ENCODE measurements at regions not wholly inside any gene's neighbourhood (a gene's known extent, or its start where the extent isn't known, plus 50 kb on each side); places are given as distances from the start of the nearest gene placed in this dataset.
"Not testable (repeated sequence)": the region's sequence is repeated elsewhere in the genome, so short reads cannot be mapped to it uniquely, and the experiment has no call there.

DNA sequence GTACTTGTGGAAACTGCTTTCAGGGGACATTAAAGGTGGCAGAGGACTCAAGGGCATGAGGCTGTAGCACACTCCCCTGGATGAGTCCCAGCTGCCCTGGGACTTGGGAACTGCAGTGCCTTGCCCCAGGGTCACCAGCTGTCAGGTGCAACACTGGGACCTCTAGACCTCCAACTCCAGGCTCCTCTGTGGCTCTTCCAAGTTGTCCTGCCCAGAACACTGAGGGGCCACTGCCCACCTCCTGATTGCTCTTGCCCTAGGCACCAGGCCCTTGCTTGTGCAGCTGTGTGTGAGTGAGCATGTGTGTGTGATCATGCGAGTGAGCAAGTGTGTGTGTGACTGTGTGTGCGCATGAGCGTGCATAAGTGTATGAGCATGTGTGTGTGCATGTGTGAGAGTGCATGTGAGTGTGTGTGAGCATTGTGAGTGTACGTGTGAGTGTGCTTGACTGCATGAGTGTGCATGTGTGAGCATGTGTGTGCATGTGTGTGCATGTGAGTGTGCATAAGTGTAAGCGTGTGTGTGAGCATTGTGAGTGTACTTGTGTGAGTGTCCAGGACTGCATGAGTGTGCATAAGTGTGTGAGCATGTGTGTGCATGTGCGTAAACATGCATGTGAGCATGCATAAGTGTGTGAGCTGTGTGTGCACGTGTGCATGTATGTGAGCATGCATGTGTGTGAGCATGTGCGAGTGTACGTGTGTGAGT is 301.5 kb downstream of the NDUFA10 start:
- DNase-seq, result no peak

DNA sequence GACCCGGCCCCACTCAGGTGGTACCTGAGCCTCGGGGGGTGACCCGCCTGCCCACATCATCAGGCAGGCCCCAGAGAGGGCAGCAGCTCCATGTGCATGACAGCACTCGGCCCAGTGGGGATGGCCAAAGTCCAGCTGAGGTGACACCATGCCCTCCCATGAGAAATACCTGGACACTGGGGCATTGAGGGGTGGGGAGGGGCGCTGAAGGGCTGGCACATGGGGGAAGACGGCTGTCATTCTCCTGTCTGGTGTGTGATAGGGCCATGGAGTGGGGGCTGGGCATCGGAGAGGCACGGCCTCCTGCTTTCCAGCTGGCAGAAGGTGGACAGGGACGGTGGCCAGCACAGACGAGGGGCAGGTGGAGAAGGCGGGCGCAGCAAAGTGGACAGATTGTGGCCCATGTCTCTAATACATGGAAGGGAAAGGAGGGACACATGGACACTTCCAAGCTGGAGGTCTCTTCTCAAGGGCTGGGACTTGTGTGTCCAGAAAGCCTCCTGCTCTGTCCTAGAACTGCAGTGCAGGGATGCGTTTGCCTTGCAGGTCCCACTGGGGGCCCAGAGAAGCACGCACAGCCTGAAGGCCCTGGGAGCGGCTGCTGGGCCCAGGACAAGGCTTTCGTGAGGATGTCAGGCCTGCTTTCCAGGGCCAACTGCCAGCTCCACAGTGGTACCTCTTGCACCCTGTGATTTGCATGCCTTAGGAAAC is 302.2 kb downstream of the NDUFA10 start:
- DNase-seq, result no peak

DNA sequence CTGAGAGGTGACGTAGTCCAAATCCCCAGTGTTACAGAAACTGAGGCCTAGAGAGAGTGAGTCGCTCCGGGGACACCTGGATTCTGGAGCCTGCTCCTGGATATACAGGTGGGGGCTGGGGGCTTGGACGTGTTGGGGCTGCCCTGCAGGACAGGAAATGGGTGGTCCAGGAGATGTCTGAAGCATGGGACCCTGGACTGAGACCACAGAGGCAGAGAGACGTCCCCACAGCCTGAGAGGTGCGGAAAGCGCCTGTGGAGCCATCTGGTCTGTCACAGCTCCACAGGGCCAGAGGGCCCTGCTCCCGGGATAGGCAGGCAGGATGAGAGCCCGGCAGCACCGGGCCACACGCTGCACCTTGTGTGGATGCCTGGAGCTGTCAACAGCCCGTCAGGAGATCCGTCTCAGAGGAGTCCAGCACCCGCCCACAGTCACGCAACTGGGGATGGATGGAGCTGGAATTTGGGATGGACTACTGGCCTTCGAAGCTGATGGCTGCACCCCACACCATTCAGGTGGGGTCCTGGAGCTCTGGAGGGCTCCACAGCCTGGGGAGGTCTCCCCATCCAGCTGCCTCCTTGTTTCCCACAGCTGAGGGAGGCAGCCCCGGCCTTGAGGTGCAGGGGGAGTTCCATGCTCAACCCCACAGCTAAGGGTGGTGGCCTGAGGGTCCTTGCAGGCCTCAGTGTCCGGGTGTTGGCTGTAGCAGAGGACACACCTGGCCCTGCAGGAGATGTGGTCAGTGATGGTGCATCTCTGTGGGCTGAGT is 303.0 kb downstream of the NDUFA10 start:
- no peak for DNase-seq

DNA sequence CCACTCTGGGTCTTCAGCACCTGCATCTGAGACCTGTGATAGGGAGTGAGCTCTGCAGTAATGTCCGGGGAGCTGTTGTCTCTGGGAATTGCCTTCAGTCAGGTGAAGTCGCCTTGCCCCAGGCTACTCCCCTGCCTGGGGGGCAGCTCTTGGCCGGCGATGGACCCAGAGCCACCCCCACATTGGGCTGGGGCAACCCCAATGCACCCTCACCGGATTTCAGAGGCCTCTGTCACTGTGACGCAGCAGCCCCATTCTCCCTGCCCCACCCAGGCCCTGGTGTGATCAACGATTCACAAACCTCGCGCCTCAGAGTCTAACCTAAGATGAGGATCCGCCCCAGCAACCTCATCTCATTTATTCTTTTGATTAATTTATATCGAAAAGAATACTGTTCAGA is 303.6 kb downstream of the NDUFA10 start:
- no peak for DNase-seq

DNA sequence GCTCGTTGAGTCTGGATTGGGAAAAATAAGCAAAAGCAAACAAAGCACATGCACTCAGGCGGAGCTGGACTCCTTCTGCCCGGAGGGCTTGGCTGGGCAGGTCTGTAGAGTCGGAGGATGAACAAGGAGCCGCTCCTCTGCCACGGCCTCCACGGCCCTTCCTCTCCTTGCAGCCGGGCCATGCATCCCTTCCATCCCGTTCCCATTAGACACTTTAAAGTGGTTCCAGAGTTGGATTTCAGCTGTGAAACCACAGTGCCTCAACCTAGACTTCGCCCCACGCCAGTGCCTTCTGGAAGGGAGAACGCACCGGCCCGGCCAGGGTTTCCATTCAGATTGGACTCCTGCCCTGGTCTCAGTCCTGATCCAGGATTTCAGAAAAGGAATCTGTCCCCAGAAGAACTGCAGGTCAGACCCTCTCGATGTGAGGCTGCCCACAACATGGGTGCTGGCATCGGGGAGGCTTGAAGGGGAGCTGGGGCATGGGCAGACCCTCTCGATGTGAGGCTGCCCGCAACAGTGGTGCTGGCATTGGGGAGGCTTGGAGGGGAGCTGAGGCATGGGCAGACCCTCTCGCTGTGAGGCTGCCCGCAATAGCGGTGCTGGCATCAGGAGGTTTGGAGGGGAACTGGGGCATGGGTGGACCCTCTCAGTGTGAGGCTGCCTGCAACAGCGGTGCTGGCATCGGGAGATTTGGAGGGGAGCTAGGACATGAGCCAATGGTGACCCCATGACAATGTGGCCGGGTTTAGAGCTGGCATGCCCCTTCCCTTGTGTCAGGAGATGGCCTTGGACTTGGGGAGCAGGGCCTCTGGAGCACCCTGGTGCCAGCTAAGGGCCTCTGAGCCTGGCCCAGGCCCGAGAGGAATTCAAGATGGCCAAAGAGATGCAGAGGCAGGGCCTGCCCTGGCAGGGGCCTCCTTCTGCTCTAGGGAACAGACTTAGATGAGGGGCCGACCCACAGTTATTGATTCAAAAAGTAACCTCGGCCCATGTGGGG is 304.5 kb downstream of the NDUFA10 start:
- no peak for DNase-seq

DNA sequence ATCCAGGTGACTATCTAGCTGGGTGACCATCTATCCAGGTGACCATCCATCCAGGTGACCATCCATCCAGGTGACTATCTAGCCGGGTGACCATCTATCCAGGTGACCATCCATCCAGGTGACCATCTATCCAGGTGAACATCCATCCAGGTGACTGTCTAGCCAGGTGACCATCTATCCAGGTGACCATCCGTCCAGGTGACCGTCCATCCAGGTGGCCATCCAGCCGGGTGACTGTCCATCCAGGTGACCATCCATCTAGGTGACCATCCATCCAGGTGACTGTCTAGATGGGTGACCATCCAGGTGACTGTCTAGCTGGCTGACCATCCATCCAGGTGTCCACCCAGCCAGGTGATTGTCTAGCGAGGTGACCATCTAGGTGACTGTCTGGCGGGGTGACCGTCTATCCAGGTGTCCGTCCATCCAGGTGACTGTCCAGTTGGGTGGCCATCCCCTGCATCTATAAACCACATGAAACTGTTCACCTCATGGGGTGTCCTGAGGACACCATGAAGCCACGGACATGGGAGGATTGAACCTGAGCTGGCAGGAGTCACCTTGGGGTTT is 305.3 kb downstream of the NDUFA10 start:
- DNase-seq, result no peak

DNA sequence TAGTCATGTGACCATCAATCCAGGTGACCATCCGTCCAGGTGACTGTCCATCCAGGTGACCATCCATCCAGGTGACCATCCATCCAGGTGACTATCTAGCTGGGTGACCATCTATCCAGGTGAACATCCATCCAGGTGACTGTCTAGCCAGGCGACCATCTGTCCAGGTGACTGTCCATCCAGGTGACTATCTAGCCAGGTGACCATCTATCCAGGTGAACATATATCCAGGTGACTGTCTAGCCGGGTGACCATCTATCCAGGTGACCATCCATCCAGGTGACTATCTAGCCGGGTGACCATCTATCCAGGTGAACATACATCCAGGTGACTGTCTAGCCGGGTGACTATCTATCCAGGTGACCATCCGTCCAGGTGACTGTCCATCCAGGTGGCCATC is 306.2 kb downstream of the NDUFA10 start:
- DNase-seq, result not testable (repeated sequence)

DNA sequence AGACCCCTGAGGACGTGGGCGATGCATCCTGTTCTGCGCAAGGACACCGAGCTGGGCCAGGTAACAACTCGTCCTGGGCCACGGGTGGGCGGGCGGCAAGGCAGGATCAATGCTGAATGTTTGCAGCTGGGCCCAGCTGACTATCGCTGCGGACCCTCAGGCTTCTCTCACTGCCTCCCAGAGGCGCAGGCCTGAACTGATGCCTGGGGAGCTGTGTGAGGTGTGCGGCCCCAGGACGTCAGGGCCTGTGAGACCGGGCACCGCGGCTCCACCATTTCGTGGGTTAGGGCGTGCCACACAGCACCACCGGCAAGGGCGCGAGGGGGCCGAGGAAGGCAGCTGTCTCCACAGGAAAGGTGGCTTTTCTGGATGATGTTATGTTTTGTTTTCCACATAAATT is 307.4 kb downstream of the NDUFA10 start:
- DNase-seq, result no peak

DNA sequence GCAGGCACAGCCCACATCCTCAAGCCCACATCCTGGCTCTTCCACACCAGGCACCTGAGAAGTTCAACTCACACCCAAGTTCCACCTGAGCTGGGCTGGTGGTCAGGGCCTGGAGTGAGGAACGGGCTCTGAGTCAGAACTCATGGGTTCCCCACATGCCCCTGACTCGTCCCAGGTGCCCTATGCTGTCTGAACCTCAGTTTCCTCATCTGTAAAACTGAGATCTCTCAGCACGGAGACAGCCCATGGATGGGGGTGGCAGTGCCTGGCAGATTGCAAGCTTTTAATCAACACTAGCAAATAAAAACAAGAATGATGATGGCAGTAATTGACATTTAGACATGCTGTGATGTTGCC is 307.8 kb downstream of the NDUFA10 start:
- no peak for DNase-seq

DNA sequence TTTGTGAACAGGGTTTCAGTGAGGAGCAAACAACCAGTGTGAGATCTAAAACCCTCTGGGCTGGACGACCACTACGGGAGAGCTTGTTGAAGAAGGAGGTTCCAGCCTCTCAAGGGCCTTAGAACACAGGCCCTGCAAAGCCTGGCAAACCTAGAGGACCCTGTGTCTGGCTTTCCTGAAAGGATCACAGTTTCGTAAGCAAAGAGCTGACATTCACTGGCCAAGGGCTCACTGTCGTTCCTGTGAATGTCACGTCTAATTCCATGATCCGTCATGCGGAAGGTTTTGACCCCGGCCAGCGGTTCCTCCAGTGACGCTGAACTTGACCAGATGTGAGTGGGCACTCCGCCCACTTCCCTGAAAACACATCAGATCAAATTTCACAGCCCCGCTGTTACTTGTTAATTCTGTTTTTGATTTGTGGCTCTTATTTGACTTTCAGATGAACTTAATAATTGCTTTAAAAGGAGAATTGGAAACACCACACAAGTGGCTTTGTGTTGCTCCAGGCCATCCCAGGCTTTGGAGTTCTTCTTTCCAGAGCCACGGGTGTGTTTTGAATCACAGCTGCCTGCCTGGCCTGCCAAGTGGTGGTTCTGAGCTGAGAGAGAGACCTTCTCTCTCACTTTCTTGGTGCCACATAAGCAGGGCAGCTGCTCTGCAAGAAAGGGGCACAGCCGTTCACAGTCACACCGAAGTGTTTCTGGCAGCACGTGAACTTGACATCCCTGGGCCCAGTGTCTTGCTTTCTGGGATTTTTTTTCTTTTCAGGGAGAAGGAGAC is 308.4 kb downstream of the NDUFA10 start:
- DNase-seq, result no peak

DNA sequence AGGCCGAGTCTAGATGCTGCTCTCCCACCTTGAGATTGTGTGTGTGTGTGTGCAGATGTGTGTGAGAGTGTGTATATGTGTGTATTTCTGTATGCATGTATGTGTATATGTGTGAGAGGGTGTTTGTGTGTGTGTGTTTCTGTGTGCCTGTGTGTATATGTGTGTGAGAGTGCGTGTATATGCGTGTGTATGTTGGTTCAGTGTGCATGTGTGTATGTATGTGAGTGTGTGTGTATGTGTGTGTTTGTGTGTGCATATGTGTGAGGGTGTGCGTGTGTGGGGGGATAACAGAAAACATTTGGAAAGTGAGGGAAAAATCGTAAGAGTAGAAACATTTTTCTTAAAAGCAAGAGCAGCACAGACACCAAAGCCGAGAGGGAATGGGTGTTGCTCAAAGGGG is 309.1 kb downstream of the NDUFA10 start:
- no peak for DNase-seq

DNA sequence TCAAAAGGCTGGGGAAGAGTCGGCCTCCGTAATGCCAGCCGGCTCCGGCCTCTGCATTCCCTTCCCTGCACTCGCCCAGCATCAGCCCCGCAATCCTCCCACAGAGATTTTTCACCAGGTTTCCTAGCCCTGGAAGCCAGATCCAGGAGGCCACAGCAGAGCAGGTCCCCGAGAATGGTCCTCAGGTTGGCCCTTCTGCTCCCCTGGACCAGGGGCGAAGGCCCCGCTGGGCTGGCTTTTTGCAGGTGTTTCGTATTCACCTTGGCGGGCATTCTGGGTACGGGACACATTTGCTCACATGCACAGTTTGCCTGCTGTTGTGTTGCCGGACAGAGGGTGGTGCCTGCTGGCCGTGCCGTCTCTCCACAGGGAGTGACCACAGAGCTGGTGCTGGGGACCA is 309.5 kb downstream of the NDUFA10 start:
- no peak for DNase-seq

DNA sequence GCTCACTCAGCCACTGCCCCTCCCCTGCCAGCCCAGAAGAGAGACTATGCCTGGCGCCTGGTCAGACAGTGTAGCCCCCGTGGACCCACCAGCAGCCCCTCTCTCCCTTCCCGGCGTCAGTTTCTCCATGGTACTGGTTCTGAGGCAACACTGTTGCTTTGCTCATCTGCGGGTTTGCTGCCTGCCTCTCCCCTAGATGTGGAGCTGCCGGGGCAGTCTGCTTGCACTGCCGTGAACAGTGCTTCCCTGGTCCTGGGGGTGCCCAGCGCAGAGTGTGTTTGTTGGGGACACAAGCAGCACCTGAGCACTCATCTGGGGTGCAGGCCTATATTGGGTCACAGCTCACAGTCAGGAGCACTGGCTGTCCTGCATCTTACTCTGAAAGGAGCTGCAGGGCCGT is 309.9 kb downstream of the NDUFA10 start:
- DNase-seq, result no peak

DNA sequence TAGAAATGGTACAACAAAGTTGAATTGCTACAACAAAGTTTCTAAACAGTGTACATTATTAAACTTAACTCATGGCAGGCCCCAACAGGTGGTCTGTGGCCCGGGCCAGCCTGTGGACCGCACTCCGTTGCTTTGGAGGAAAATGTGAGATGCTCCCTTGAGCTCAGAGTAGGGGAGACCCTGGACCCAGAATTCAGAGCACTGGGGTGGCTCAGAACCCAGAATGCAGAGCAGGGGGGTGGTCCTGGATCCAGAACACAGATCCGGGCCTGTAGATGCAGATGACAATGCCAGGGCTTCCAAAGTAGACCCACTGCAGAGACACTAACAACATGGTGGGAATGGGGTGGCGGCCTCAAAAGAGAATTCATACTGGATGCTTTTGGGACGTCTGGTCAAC is 311.0 kb downstream of the NDUFA10 start:
- DNase-seq, result no peak

DNA sequence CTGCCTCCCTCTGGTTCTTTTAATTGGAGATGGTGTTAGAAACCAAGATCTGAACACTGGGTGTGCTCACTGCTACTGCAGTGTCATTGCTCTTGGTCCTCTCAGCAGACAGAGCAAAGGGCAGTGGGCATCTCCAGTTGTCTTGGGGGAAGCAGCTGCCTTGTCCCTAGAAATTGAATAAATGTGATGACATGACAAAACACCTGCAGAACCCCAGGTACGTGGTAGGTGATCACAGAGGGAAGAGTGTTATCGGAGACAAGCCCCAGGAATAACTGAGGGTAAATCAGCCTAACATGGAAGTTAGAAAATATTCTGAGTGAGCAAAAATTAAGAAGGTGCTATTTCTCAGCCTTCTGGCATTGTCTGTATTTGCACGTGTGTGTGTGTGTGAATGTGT is 311.9 kb upstream of the HDAC4 start:
- DNase-seq, result no peak

DNA sequence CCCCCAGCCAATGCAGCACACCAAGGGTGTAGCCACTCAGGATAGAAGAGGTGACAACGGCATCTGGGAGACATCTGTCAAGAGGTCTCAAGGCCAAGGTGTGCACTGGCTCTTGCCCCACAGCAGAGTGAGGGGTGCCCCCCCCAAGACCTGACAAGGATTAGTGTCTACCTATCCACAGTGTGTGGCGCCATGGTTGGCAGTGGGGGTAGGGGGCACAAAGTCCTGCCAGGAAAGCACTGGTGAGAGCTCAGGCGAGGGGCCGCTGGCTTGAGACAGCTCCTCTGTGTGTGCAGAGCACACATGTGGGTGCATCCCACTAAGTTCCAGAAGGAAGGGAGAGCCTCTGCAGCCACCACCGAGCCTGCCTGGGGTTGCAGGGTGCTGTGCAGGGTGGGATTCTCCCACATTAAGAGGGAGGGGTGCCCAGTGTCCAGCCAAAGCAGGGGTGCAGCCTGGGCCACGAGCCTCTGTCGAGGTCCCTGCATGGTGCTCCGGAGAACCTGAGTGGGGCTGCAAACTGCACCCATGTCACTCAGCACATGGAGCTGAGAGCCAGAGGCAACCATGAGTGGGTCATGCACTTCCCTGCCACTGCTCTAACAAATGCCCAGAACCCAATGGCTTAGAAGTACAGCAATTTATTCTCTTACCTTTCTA is 311.2 kb upstream of the HDAC4 start:
- DNase-seq, result no peak

DNA sequence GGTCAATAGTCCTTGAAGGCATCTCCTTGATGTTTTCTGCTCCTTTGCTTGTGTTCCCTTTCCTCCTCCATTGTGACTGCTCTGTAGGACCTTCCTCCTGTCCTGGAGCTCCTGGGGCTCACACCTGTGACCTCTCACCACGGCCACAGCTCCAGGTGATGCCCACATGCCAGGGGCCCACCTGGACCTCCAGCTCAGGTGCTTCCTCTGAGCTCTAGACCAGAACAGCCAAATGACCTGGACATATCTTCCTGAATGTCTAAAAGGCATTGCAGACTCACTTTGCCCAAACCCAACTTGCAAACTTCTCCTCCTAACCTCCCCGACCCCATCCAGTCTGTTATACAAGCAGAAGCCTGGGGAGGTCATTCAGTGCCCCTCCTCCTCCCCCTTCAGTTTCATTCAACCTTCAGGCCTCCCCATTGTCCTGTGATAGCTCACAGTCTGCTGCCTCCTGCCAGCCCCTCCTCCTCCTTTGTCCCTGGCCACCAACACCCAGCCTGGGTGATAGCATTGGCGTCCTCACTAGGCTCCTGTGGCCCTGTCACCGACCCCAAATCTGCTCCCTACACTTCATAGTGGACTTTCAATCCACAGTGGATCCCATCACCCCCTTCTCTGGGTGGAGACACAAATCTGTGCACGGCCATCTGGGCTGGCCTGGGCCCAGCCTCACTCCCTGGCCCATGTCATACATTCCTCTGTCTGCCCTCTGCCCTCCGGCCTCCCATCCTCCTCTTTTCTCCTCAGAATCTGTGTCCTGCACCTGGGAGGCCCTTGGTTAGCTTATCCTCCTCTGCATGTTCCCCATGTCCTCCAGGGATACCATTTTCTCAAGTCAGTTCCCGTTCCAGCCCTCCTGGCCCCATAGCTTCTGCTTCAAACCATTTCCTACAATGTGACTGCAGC is 310.4 kb upstream of the HDAC4 start:
- DNase-seq, result no peak

DNA sequence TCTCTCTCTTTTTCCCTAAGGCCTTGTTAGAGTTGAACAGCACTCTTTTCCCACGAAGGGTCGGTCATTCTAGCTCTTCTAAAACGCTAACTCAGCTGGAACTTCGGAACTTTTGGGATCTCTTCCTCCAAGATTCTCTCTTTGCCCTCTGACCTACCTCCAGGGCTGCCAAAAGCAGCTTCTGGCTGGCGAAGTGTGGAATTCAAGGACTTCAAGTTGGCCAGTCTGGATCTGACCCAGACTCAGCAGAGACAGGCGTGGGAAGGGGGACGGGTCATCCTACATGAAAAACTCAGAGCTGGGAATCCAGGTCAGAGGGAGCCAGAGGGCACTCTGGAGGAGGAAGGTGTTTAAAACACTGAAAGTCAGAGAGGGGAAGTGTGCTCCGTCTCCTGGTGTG is 305.5 kb upstream of the HDAC4 start:
- DNase-seq, result no peak

DNA sequence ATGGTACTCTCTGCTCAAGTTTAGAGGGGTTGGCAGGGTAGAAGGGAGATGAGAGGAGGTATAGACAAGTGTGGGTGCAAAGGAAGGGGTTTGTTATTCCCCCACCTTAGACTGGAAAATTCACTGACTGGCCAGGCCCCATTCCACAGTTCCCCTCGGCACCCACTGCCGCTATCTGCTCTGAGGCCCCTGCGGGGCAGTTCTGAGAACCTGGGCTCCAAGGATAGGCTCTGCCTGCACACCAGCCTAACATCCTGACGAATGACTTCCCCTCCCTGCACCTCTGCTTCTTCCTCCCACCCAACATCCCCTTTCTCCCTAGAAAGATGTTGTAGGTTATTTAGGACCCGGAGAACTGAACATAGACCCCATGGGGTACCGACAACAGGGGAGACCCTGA is 303.9 kb upstream of the HDAC4 start:
- no peak for DNase-seq

DNA sequence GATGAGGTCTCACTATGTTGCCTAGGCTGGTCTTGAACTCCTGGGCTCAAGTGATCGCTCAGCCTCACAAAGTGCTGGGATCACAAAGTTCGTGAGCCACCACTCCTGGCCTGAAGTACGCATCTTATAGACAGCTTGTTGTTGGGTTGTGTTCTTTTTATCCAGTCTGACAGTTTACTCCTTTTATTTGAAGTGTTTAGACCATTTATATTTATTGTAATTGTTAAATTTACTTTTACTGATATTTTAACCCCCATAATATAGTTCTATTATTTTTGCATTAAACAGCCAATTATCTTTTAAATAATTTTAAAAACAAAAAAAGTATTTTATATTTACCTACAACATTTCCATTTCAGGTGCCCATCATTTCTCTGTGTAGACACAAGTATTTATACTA is 303.0 kb upstream of the HDAC4 start:
- no peak for DNase-seq
